ENCODE measurements at regions not wholly inside any gene's neighbourhood (a gene's known extent, or its start where the extent isn't known, plus 50 kb on each side); places are given as distances from the start of the nearest gene placed in this dataset.

GRCh38 chr3:117695871-117696645, 986.5 kb downstream of the TUSC7 start:
- DNase-seq, result no peak

GRCh38 chr3:117696851-117697407, 987.4 kb downstream of the TUSC7 start:
- no peak for DNase-seq

- DNase-seq, result no peak
Measured at GRCh38 chr3:117699058-117699457, 989.5 kb downstream of the TUSC7 start.

GRCh38 chr3:117700573-117701360, 991.2 kb downstream of the TUSC7 start:
- no peak for DNase-seq

GRCh38 chr3:117705011-117705410, 995.4 kb downstream of the TUSC7 start:
- DNase-seq, result no peak

- no peak for DNase-seq
Measured at GRCh38 chr3:117706037-117706436, 996.5 kb downstream of the TUSC7 start.

GRCh38 chr3:117706756-117707155, 997.2 kb downstream of the TUSC7 start:
- DNase-seq, result no peak

GRCh38 chr3:117708601-117709000, 999.0 kb downstream of the TUSC7 start:
- DNase-seq, result no peak

- DNase-seq, result no peak
Measured at GRCh38 chr3:117709108-117709507, 999.5 kb downstream of the TUSC7 start.

GRCh38 chr3:117710501-117710900, 1000.9 kb downstream of the TUSC7 start:
- no peak for DNase-seq

- DNase-seq, result no peak
Measured at GRCh38 chr3:117719316-117719926, 1009.8 kb downstream of the TUSC7 start.

GRCh38 chr3:117721866-117722265, 1012.3 kb downstream of the TUSC7 start:
- DNase-seq, result no peak

GRCh38 chr3:117722856-117723255, 1013.3 kb downstream of the TUSC7 start:
- no peak for DNase-seq

- DNase-seq, result no peak
Measured at GRCh38 chr3:117723825-117724224, 1014.2 kb downstream of the TUSC7 start.

GRCh38 chr3:117725314-117725713, 1015.7 kb downstream of the TUSC7 start:
- no peak for DNase-seq

- DNase-seq, result no peak
Measured at GRCh38 chr3:117726776-117727175, 1017.2 kb downstream of the TUSC7 start.

GRCh38 chr3:117728226-117728625, 1018.6 kb downstream of the TUSC7 start:
- no peak for DNase-seq

- no peak for DNase-seq
Measured at GRCh38 chr3:117734496-117734895, 1024.9 kb downstream of the TUSC7 start.

GRCh38 chr3:117735481-117736101, 1026.0 kb downstream of the TUSC7 start:
- DNase-seq, result no peak

GRCh38 chr3:117736846-117737245, 1027.3 kb downstream of the TUSC7 start:
- no peak for DNase-seq

- DNase-seq, result no peak
Measured at GRCh38 chr3:117743993-117744392, 1034.4 kb downstream of the TUSC7 start.

GRCh38 chr3:117744935-117745334, 1035.4 kb downstream of the TUSC7 start:
- no peak for DNase-seq

- DNase-seq, result no peak
Measured at GRCh38 chr3:117745516-117745915, 1035.9 kb downstream of the TUSC7 start.
